Omental fat pad (tissue), 3 donors: ENCODE measurements at regions not wholly inside any gene's neighbourhood (a gene's known extent, or its start where the extent isn't known, plus 50 kb on each side); places are given as distances from the start of the nearest gene placed in this dataset.

Source experiments
- ATAC-seq: fragments of 150-250 bp; one replicate; pipeline ENCODE4 v1.9.1; 2016; ENCODE audit warnings: mild to moderate bottlenecking, moderate library complexity; ENCODE audit not compliant: low FRiP score
- DNase-seq: peaks from one replicate; pipeline ENCODE4 v3.0.0-alpha.2; 2019; ENCODE audit warnings: low spot score
- TF ChIP-seq, protein P1 (sequence below), 3 donors: fragments of 450-650 bp; IDR thresholded peaks; one replicate each; pipeline ENCODE4 v1.5.1; 2016 to 2017; ENCODE audit warnings: antibody characterized with exemption in 3 of 3, mild to moderate bottlenecking in 3 of 3, moderate library complexity in 2 of 3

- TF ChIP-seq, protein P1, sequence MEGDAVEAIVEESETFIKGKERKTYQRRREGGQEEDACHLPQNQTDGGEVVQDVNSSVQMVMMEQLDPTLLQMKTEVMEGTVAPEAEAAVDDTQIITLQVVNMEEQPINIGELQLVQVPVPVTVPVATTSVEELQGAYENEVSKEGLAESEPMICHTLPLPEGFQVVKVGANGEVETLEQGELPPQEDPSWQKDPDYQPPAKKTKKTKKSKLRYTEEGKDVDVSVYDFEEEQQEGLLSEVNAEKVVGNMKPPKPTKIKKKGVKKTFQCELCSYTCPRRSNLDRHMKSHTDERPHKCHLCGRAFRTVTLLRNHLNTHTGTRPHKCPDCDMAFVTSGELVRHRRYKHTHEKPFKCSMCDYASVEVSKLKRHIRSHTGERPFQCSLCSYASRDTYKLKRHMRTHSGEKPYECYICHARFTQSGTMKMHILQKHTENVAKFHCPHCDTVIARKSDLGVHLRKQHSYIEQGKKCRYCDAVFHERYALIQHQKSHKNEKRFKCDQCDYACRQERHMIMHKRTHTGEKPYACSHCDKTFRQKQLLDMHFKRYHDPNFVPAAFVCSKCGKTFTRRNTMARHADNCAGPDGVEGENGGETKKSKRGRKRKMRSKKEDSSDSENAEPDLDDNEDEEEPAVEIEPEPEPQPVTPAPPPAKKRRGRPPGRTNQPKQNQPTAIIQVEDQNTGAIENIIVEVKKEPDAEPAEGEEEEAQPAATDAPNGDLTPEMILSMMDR (IDR thresholded peaks at IDR 0.05), result no peak
- no peak for ATAC-seq
- no peak for DNase-seq
Measured at GRCh38 chr6:106752641-106753040, 123.3 kb downstream of the QRSL1 start.

- no peak for DNase-seq
- ATAC-seq, result no peak
- TF ChIP-seq, protein P1 (IDR thresholded peaks at IDR 0.05), result no peak
Measured at GRCh38 chr6:106751501-106752252, 122.3 kb downstream of the QRSL1 start.

GRCh38 chr6:106750946-106751345 lies 121.6 kb downstream of the QRSL1 start:
- TF ChIP-seq, protein P1 (IDR thresholded peaks at IDR 0.05), result no peak
- no peak for DNase-seq
- no peak for ATAC-seq

- TF ChIP-seq, protein P1 (IDR thresholded peaks at IDR 0.05), result no peak
- no peak for DNase-seq
- no peak for ATAC-seq
Measured at GRCh38 chr6:106750142-106750918, 121.0 kb downstream of the QRSL1 start.

- TF ChIP-seq, protein P1 (IDR thresholded peaks at IDR 0.05), result no peak
- DNase-seq (no peak), ATAC-seq (no peak)
Measured at GRCh38 chr6:106749609-106750008, 120.2 kb downstream of the QRSL1 start.

GRCh38 chr6:106748547-106749207 lies 119.3 kb downstream of the QRSL1 start:
- ATAC-seq, result no peak
- no peak for DNase-seq
- TF ChIP-seq, protein P1 (IDR thresholded peaks at IDR 0.05), result no peak
